ENCODE measurements at regions not wholly inside any gene's neighbourhood (a gene's known extent, or its start where the extent isn't known, plus 50 kb on each side); places are given as distances from the start of the nearest gene placed in this dataset.

- TF ChIP-seq POLR2AphosphoS5 (IDR thresholded peaks at IDR 0.05; ENCODE audit: low read length) (no peak), BACH1 (IDR thresholded peaks at IDR 0.05; ENCODE audit: borderline replicate concordance) (no peak), ZNF622 (IDR thresholded peaks at IDR 0.05) (no peak), TCF7 (IDR thresholded peaks at IDR 0.05; ENCODE audit: borderline replicate concordance) (no peak), REST (IDR thresholded peaks at IDR 0.05; ENCODE audit: low read depth, low read length) (no peak)
Observed at GRCh38 chr4:137226900-137227299, 305.4 kb downstream of the PCDH18 start (continued).

GRCh38 chr4:137226221-137226620 is 306.1 kb downstream of the PCDH18 start:
- no peak overlapping the region for H2AFZ ChIP-seq (ENCODE audit: control insufficient read depth, low read depth, low read length)
- in situ Hi-C loops (cut with MboI) (no loop called here), intact Hi-C loops (cut with micrococcal nuclease; ENCODE audit: unreplicated experiment) (no loop called here)
- no peaks in the 10 kb centered on the region for H3K9me3 ChIP-seq (replicated peaks; ENCODE audit: control insufficient read depth, insufficient read depth, low read length)
- no peaks in the 10 kb centered on the region for H3K4me1 ChIP-seq (ENCODE audit: control insufficient read depth, insufficient read depth, low read length)
- no peak overlapping the region for H3K4me2 ChIP-seq (ENCODE audit: control insufficient read depth, insufficient read depth)
- WGBS (ENCODE audit: insufficient coverage, insufficient replicate concordance, low lambda C conversion rate, missing lambda C conversion rate): 0% methylated on average over 2 of the region's 2 CpGs
- POLR2A ChIA-PET: no interaction called here
- H4K20me1 ChIP-seq (ENCODE audit: control insufficient read depth, insufficient read depth): no peaks in the 10 kb centered on the region
- no TSS peak for BruUV-seq (replicated peaks)
- DNase-seq (ENCODE audit: low read depth, low spot score) (no peak), ATAC-seq (no peak), FAIRE-seq (no peak)
- H3K27me3 ChIP-seq (replicated peaks in 1 of 2; ENCODE audit: control insufficient read depth in 2 of 2, insufficient read depth in 2 of 2, low read length in 1 of 2): no peaks in the 10 kb centered on the region
- SMC1A ChIA-PET (ENCODE audit: uncharacterized antibody, unreplicated experiment): no interaction called here
- no peaks in the 10 kb centered on the region for H3K79me2 ChIP-seq (ENCODE audit: control insufficient read depth, insufficient read depth, low read length)
- H3K4me3 ChIP-seq: no peak overlapping the region
- RAD21 ChIA-PET (ENCODE audit: unreplicated experiment): no interaction called here
- no peaks in the 10 kb centered on the region for H3K36me3 ChIP-seq (ENCODE audit: control insufficient read depth in 2 of 2, insufficient read depth in 2 of 2, low read length in 1 of 2)
- no peak overlapping the region for H3K27ac ChIP-seq (ENCODE audit: control insufficient read depth, insufficient read depth)
- CTCF ChIA-PET: no interaction called here
- H3K9ac ChIP-seq (ENCODE audit: control insufficient read depth, insufficient read depth, low read length): no peak overlapping the region
- no peak for TF ChIP-seq POLR2AphosphoS2 (IDR thresholded peaks at IDR 0.05; ENCODE audit: low read depth, low read length)
- no peak for TF ChIP-seq REST (IDR thresholded peaks at IDR 0.05; ENCODE audit: low read depth, low read length)
- no peak for TF ChIP-seq STAT3 (IDR thresholded peaks at IDR 0.05; ENCODE audit: low read depth, low read length)
- TF ChIP-seq NKRF (conservative IDR thresholded peaks at IDR 0.05): no peak
- TF ChIP-seq E2F8 (IDR thresholded peaks at IDR 0.05; ENCODE audit: low read depth, partially characterized antibody): no peak
- TF ChIP-seq JUNB (IDR thresholded peaks at IDR 0.05): no peak
- TF ChIP-seq NR2F1 (conservative IDR thresholded peaks at IDR 0.05): no peak
- no peak for TF ChIP-seq FOXK2 (IDR thresholded peaks at IDR 0.05)
